Vagina (tissue), 2 donors: ENCODE measurements at regions not wholly inside any gene's neighbourhood (a gene's known extent, or its start where the extent isn't known, plus 50 kb on each side); places are given as distances from the start of the nearest gene placed in this dataset.

Experiments used
- CTCF ChIP-seq, 3 experiments: fragments of 450-650 bp in 2 of 3; fragments of 200-600 bp in 1 of 3; sonication (generic) in 1 of 3; IDR thresholded peaks; one replicate each; pipeline ENCODE4 v1.5.1; 2017 to 2019; ENCODE audit warnings: antibody characterized with exemption in 3 of 3, mild to moderate bottlenecking in 2 of 3, moderate library complexity in 2 of 3
- POLR2AphosphoS5 ChIP-seq, 2 donors: sonication (generic); formaldehyde crosslinking; IDR thresholded peaks; one replicate each; pipeline ENCODE4 v1.9.0; 2017; ENCODE audit warnings: antibody characterized with exemption in 2 of 2, mild to moderate bottlenecking in 2 of 2, low read depth in 1 of 2; ENCODE audit not compliant: insufficient read depth in 1 of 2

- TF ChIP-seq CTCF (IDR thresholded peaks at IDR 0.05) (no peak), POLR2AphosphoS5 (IDR thresholded peaks at IDR 0.05; ENCODE audit: insufficient read depth in 1 of 2, low read depth in 1 of 2) (no peak)
Measured at GRCh38 chr3:110031975-110032374, 694.6 kb upstream of the DPPA4 start.
